HG02571 (cell line): ENCODE measurements at regions not wholly inside any gene's neighbourhood (a gene's known extent, or its start where the extent isn't known, plus 50 kb on each side); places are given as distances from the start of the nearest gene placed in this dataset.

Experiments used
- ATAC-seq: cut with Tn5 transposase; IDR thresholded peaks from one replicate; pipeline ENCODE4 v1.9.1; 2021; ENCODE audit warnings: mild to moderate bottlenecking, moderate library complexity; ENCODE audit not compliant: unreplicated experiment

DNA sequence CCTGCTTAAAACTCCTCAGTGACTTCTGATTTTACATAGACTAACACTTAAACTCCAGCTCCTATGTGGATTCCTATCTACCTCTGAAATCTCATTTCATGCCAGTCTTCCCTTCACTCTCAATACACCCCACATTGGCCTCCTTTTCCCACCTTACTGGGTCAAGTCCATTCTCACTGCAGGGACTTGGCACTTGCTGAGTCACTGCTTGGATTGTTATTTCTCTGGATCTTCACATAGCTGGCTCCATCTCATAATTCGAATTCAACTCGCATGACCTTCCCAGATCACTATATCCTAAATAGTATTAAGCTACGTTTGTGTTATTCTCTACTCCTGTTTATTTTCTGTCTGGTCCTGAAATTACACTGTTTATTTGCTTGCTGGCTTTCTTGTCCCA is 59.6 kb upstream of the FRMD4B start:
- ATAC-seq, result no peak

DNA sequence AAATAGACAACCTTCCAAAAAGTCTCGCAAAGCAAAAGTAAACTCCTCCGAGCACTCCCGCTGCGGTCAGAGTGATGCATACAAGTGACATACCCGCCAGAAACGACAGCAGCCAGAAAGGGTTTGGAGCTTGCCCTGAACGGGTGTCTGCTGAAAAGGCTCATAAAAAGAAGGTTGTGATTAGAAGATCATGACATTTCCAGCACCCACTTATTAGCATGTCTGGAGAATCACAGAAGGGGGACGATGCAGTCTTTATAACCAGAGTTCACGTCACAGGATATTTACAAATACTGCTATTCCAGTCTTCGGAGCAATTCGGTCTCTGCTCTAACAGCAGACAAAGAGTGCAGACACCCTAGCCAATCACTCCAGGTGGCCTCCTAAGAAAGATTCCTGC is 59.1 kb upstream of the FRMD4B start:
- ATAC-seq, result no peak

DNA sequence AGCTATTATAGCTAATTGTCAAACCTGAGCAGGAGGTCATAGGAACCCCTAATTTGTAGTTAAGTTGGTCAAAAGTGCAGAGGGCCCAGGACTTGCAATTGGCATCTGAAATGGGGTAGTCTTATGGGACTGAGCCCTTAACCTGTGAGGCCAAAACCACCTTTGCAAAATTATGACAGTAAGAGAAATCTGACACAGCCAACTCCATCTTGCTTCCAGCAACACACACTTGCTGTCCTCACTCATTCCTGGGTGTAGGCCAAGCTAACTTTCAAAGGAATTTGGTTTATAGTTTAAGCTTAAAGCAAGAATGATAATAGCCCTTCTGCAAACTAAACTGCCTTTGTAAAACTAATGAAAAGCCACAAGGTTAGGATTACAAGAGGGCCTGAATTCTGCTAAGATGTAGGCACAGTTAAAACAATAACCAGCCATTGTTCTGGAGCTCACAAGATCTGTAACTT is 57.6 kb upstream of the FRMD4B start:
- ATAC-seq, result no peak

DNA sequence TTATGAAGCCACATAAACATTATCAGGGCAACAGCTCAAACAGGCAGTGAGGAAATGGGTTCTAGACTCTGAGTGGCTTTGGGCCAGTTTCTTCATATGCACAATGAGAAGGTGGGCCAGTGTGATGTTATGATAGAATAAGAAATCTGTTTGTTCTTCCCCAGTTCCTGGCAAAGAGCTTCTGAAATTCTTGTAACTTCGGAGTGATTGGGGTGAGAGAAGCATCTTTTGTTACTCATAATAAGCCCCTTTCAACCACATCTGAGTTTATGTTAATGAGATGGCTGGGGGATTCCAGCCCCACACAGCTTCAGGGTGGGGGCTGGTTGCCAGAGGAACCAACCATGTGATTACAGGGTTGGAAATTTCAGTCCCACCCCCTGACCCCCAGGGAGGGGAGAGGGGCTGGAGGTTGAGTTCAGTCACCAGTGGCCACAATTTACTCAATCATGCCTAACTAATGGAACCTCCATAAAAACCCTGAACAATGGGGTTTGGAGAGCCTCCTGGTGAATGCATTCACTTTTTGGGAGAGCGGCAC is 57.0 kb upstream of the FRMD4B start:
- ATAC-seq, result no peak

DNA sequence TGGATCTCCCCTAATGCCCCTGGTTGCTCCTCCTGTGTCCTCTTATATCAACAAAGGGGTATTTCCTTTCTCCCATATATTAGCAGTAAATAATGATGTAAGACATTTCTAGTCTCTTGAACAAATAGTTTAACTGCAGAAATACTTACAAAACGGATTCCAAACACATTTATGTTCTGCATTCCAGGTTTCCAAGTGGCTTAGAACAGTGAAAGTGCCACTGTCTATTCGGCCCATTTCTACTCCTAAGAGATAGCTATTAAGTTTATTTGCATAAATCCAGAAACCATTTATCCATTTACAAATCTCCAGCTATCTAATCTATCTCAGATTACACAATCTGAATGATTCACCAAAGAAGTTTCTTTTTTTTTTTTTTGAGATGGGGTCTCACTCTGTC is 55.8 kb upstream of the FRMD4B start:
- ATAC-seq, result no peak

DNA sequence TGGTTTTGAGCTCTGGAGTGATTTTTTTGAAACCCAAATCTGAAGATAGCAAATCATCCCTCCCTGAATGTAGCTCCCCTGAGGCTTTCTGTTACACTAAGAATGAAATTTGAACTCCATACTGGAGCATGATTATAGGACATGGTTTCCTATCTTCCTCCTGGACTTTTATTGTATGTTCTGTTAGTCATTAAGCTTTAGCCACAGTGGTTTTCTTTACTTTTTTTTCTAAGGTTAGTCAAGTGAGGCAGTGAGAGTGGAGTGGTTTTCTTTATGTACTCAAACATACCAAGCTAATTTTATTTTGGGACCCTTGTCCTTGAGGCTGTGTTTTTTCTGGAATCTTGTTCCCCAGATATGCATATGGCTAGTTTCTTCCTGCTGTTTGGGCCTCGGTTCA is 55.2 kb upstream of the FRMD4B start:
- no peak for ATAC-seq

DNA sequence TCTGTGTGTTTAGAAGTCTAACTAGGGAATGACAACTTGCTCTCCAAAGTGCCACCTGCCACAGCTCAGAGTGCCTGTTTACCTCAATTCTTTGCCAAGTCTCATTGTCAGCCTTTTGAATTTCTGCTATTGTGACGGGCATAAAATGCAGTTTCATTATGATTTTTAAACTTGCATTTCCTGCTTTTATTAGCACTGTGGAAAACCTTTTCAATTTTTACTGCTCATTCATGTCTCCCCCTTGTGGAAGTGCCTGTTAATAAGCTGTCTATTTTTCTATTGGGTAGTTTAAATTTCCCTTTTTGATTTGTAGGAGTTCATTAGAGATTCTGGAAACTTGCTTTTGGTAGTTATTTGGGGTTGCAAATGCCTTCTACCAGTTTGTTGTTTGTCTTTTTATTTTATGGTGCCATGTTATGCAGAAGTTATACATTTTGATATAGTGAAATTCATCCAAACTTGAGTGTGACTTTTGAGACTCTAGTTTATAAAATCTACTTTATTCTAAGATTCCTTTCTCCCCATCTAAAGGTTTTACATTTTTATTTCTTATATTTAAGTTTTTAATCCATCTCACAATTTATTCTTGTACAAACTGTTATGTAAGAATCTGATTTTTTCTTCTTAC is 53.9 kb upstream of the FRMD4B start:
- ATAC-seq, result no peak

DNA sequence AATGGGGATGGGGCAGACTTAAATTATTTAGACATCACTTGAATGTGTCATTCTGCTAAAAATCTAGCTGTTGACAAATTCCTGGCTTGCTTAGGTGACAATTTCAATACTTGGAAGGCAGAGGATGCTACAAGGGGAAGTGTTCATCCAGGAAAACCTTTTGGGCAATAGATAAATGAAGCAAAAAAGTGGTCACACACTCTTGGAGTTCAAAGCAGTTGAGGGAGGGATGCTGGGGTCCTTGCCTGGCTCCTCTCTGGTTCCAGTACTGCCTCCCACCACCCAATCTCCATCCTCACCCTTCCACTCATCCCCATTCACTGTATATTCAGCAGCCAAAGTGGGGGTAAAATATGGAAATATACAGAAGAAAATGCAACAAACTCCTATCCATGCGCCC is 52.6 kb upstream of the FRMD4B start:
- ATAC-seq, result no peak

DNA sequence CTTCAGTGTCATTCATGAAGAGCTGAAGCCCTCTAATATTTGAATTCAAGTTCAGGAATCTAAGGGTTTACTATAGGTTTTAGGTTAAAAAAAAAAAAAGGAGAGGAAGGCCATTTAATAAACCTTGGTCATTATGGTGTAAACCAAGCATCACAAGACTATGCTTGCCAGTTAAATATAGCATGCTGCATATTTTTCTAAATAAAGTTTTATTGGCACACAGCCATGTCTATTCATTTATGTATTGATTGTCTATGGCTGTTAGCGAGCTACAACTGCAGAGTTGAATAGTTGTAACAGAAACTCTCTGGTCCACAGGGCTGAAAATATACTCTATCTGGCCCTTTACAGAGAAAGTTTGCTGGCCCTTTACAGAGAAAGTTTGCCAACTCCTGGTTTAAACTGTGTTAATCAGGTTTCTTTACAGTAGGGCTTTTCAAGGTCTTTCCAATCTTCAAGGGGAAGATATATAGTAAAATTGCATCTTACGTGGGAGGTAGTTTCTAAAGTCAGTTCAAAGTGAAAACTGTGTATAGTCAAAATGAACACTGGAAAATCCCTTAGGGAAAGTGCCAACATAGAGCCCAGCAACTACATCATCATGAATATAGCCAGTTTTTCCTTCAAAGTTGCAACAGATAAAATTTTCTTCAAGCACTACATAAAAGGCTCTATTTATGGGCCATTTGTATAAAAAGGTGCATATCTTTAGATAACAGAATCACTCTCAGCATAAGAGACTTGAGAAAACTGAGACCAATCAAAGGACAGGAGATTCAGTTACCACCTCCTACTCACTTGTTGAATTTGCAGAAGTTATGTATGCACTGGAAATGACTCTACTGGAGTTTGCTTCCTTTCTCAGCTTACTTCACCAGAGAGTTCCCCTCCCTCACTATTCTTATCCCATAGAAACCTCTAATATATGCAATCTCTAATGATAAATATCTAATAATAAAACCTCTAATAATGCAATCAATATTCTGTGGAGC is 49.7 kb upstream of the FRMD4B start:
- peak; percentile 49 for ATAC-seq
